Mucosa of descending colon (tissue), 3 donors: ENCODE measurements at regions not wholly inside any gene's neighbourhood (a gene's known extent, or its start where the extent isn't known, plus 50 kb on each side); places are given as distances from the start of the nearest gene placed in this dataset.
"Not testable (repeated sequence)": the region's sequence is repeated elsewhere in the genome, so short reads cannot be mapped to it uniquely, and the experiment has no call there.

Source experiments
- ATAC-seq: fragments of 200-7000 bp; cut with Tn5 transposase; one replicate; pipeline ENCODE4 v1.9.1; 2020; ENCODE audit warnings: mild to moderate bottlenecking, moderate library complexity
- DNase-seq, 3 donors: peaks; one replicate each; pipeline ENCODE4 v3.0.0-alpha.2; 2020
- H3K36me3 ChIP-seq: fragments of 200-600 bp; one replicate; pipeline ENCODE4 v1.8.0; 2021; ENCODE audit warnings: low read depth, mild to moderate bottlenecking
- H3K4me1 ChIP-seq: fragments of 200-600 bp; one replicate; pipeline ENCODE4 v1.8.0; 2021; ENCODE audit warnings: low read depth, mild to moderate bottlenecking
- H3K4me3 ChIP-seq: fragments of 200-600 bp; one replicate; pipeline ENCODE4 v1.8.0; 2021; ENCODE audit warnings: mild to moderate bottlenecking
- H3K9me3 ChIP-seq: fragments of 200-600 bp; one replicate; pipeline ENCODE4 v1.8.0; 2021; ENCODE audit warnings: mild to moderate bottlenecking
- intact Hi-C, 2 donors: fragments of 100-400 bp; cut with DNase I in 1 of 2; cut with micrococcal nuclease in 1 of 2; formaldehyde crosslinking; loops; one replicate each; pipeline versions ENCODE4 v1.11.0 to v1.11.1; 2022; cut with DNase I, micrococcal nuclease
- TF ChIP-seq, protein P1 (sequence below): fragments of 200-600 bp; IDR thresholded peaks from one replicate; pipeline ENCODE4 v1.8.0; 2022; ENCODE audit warnings: antibody characterized with exemption, mild to moderate bottlenecking
- donor health status: DM: no; HTN: no; CAD: no; lungs with moderate emphysema.
- donor health status: DM: no; HTN: no; CAD: no.
- donor health status: DM: no; HTN: yes; CAD: no.

DNA sequence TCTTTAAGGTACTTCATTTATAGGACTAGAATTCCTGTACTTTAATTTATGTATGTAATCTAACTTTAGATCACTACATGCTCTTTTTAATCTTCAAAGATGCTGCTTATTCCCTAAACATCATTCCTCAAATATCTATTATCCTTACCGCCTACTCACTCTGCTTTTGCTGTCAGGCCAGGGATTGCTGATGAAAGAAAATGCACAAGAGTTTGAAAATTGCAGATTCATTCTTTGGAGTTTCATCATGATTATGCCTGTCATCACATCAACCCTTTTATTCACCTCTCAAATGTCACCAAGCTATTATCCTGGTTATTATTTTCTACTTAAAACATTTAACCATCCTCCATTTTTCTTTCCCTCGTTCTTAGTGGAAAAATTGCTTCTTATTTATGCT, 802.7 kb downstream of the METTL15 start:
- intact Hi-C loops = no loop called here

DNA sequence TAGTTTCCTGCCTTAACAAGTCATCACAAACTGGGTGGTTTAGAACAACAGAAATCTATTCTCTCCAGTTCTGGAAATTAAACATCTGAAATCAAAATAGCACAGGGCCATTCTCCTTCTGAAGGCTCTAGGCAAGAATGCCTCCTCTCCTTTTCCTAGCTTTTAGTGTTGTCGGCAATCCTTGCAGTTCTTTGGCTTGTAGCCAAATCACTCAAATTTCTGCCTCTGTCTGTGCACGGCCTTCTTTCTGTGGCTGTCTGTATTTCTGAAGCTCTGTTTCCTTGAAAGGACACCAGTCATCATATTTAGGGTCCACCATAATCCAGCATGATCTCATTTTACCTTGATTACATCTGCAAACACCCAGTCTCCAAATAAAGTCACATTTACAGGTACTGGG, 795.5 kb downstream of the METTL15 start:
- ATAC-seq (no peak), DNase-seq (no peak)
- TF ChIP-seq, protein P1, sequence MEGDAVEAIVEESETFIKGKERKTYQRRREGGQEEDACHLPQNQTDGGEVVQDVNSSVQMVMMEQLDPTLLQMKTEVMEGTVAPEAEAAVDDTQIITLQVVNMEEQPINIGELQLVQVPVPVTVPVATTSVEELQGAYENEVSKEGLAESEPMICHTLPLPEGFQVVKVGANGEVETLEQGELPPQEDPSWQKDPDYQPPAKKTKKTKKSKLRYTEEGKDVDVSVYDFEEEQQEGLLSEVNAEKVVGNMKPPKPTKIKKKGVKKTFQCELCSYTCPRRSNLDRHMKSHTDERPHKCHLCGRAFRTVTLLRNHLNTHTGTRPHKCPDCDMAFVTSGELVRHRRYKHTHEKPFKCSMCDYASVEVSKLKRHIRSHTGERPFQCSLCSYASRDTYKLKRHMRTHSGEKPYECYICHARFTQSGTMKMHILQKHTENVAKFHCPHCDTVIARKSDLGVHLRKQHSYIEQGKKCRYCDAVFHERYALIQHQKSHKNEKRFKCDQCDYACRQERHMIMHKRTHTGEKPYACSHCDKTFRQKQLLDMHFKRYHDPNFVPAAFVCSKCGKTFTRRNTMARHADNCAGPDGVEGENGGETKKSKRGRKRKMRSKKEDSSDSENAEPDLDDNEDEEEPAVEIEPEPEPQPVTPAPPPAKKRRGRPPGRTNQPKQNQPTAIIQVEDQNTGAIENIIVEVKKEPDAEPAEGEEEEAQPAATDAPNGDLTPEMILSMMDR = no peak
- Histone ChIP-seq H3K9me3 (no peaks in the 10 kb centered on the region), H3K4me3 (no peak overlapping the region), H3K4me1 (no peaks in the 10 kb centered on the region), H3K36me3 (no peaks in the 10 kb centered on the region)
- intact Hi-C loops = no loop called here

More for the DNA sequence above, 802.7 kb downstream of the METTL15 start:
- TF ChIP-seq, protein P1 = no peak
- DNase-seq (no peak), ATAC-seq (no peak)
- no peak overlapping the region for H3K4me3 ChIP-seq
- no peaks in the 10 kb centered on the region for H3K9me3 ChIP-seq
- no peaks in the 10 kb centered on the region for H3K4me1 ChIP-seq
- H3K36me3 ChIP-seq = no peaks in the 10 kb centered on the region

DNA sequence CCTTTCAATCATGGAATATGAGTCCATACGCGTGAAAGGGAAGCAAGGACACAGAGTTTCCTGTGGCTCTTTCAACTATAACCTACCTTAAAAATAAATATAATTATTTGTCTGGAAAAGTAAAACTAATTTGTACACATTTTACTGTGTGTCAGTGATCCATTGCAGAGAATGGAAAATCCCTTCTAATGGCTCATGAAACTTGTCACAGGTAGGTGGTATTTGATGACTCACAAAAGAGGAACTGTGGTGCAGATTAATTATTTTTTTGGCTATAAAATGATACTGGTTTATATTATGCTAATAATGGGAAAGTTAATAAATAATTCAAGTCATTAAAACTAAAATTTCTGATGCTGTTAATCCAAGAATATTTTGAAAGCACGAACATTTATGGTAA, 792.2 kb downstream of the METTL15 start:
- ATAC-seq = no peak
- TF ChIP-seq, protein P1 = no peak
- intact Hi-C loops = no loop called here
- Histone ChIP-seq H3K9me3 (no peaks in the 10 kb centered on the region), H3K36me3 (no peaks in the 10 kb centered on the region), H3K4me1 (no peaks in the 10 kb centered on the region), H3K4me3 (no peak overlapping the region)
- DNase-seq = no peak

DNA sequence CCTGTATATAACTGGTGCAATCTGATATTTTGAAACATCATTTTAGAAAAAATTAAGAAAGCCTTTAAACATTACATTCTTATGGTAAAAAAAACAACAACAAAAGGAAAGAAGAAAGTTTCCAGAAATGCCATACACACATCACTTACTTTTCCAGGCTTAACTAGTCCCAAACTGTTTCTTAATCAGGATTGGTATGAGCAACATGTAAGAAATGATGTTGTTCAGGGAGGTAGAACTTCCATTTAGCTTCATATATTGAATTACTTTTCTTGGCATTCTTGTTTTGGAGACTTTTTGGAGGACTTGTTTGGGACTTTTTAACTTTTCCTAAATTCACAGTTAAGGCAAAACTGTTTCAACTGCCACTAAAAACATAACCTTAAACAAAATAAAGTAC, 791.5 kb downstream of the METTL15 start:
- intact Hi-C loops = no loop called here
- Histone ChIP-seq H3K4me3 (no peak overlapping the region), H3K9me3 (no peaks in the 10 kb centered on the region), H3K4me1 (no peaks in the 10 kb centered on the region), H3K36me3 (no peaks in the 10 kb centered on the region)
- TF ChIP-seq, protein P1 = no peak
- ATAC-seq (no peak), DNase-seq (no peak)

DNA sequence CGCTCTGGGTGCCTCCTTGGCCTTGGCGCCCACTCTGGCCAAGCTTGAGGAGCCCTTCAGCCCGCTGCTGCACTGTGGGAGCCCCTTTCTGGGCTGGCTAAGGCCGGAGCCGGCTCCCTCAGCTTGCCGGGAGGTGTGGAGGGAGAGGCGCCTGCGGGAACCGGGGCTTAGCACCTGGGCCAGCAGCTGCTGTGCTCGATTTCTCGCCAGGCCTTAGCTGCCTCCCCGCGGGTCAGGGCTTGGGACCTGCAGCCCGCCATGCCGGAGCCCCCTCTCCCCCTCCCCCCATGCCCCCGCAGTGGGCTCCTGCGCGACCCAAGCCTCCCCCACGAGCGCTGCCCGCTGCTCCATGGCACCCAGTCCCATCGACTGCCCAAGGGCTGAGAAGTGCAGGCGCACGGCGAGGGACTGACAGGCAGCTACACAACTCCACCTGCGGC, 782.4 kb downstream of the METTL15 start:
- H3K36me3 ChIP-seq, H3K9me3 ChIP-seq, H3K4me3 ChIP-seq, H3K4me1 ChIP-seq, ATAC-seq, intact Hi-C loops, DNase-seq: not testable (repeated sequence)

DNA sequence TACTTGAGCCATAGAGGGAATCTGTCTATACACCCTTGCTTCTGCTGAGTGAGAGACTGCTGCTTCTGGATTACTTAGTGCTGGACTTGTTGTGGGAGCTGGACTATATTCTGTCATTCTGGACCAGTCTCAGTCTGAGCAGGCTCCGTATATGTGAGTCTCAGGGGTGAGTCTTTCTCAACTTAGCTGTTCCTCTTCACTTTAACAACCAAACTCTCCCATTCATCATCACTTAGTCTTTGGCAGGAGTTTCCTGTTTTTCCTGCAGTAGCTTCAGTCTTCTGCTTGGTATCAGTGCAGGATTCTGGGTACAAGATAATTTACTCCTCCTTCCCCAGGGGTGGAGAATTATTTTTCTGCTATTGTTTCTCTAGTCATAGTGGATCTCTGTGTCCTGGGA, 779.5 kb downstream of the METTL15 start:
- DNase-seq (no peak), ATAC-seq (no peak)
- Histone ChIP-seq H3K4me3 (no peak overlapping the region), H3K4me1 (no peaks in the 10 kb centered on the region), H3K9me3 (peaks cover 5% of the 10 kb centered on the region), H3K36me3 (no peaks in the 10 kb centered on the region)
- TF ChIP-seq, protein P1 = no peak
- intact Hi-C loops = no loop called here
